Right atrium auricular region (tissue), 2 donors: ENCODE measurements at regions not wholly inside any gene's neighbourhood (a gene's known extent, or its start where the extent isn't known, plus 50 kb on each side); places are given as distances from the start of the nearest gene placed in this dataset.

Experiments
- DNase-seq: peaks from one replicate; pipeline ENCODE4 v3.0.0-alpha.2; 2019; ENCODE audit warnings: low spot score
- H3K27ac ChIP-seq, 2 donors: fragments of 200-600 bp; sonication (generic); 1 replicate in 1 of 2; 2 replicates in 1 of 2; pipeline ENCODE4 v1.5.1; 2016 to 2019
- H3K27me3 ChIP-seq, 2 donors: fragments of 200-600 bp; sonication (generic); one replicate each; pipeline versions ENCODE4 v1.5.1 to v1.6.0; 2017 to 2019
- H3K36me3 ChIP-seq: fragments of 200-600 bp; sonication (generic); one replicate; pipeline ENCODE4 v1.5.1; 2016
- H3K4me1 ChIP-seq, 2 donors: fragments of 200-600 bp; sonication (generic); one replicate each; pipeline versions ENCODE4 v1.5.1 to v1.6.0; 2017 to 2019
- H3K4me3 ChIP-seq, 2 donors: fragments of 200-600 bp; sonication (generic); 1 replicate in 1 of 2; 2 replicates in 1 of 2; pipeline ENCODE4 v1.5.1; 2017 to 2019; ENCODE audit warnings: mild to moderate bottlenecking in 1 of 2, moderate library complexity in 1 of 2
- H3K9me3 ChIP-seq, 2 donors: fragments of 200-600 bp; sonication (generic); one replicate each; pipeline ENCODE4 v1.5.1; 2019
- CTCF ChIP-seq, 2 donors: fragments of 200-600 bp; sonication (generic); IDR thresholded peaks; one replicate each; pipeline ENCODE4 v1.5.1; 2019; ENCODE audit warnings: antibody characterized with exemption in 2 of 2

DNA sequence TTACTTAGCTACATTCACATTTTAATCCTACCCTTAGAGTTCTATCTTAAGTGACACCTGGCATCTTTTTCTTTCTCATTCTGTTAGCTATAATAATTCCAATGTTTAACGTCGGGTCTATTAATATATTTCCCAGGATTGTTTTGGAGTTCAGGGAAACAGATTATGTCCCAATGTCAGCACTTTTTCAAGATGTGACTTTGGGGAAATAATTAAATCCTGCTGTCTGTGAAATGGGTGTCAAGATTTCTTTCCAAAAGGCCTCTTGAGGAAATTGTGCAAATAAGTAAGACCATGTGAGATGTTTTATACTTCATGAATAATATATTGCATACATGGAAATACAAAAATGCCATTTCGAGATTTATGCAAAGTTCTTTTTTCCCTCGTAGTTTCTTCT, 887.6 kb upstream of the SEL1L start:
- Histone ChIP-seq H3K4me3 (no peak overlapping the region), H3K27ac (no peak overlapping the region), H3K36me3 (no peaks in the 10 kb centered on the region), H3K9me3 (peaks cover 0 to 18% of the 10 kb centered on the region in 2 donors), H3K4me1 (no peaks in the 10 kb centered on the region), H3K27me3 (no peaks in the 10 kb centered on the region)
- no peak for DNase-seq
- no peak for TF ChIP-seq CTCF (IDR thresholded peaks at IDR 0.05)

GRCh38 chr14:82422230-82422629, 888.6 kb upstream of the SEL1L start:
- no peaks in the 10 kb centered on the region for H3K27me3 ChIP-seq
- TF ChIP-seq CTCF (IDR thresholded peaks at IDR 0.05): no peak
- H3K4me1 ChIP-seq: no peaks in the 10 kb centered on the region
- no peak for DNase-seq
- no peak overlapping the region for H3K4me3 ChIP-seq
- peaks cover 0 to 18% of the 10 kb centered on the region in 2 donors for H3K9me3 ChIP-seq
- no peaks in the 10 kb centered on the region for H3K36me3 ChIP-seq
- no peak overlapping the region for H3K27ac ChIP-seq

DNA sequence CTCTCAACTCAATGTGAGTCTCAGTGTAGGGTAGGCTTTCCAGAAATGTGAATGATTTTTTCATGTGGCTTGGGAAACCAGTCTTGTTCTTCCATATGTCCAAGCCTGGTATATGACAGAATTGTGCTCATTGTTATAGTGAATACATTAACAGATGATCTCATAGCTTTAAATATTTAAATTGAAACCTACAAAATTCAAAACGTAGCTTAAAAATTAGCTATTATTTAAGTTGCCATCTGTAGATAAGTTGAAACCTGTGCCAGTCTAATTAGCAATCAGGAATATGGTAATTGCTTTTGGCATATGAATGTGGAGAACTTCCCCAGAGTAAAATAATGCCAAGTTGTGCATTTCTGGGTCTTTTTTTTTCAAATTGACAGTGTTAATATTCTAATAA, 891.6 kb upstream of the SEL1L start:
- no peak for TF ChIP-seq CTCF (IDR thresholded peaks at IDR 0.05)
- Histone ChIP-seq H3K36me3 (no peaks in the 10 kb centered on the region), H3K27me3 (no peaks in the 10 kb centered on the region), H3K9me3 (no peaks in the 10 kb centered on the region), H3K4me3 (no peak overlapping the region), H3K4me1 (no peaks in the 10 kb centered on the region), H3K27ac (no peak overlapping the region)
- no peak for DNase-seq

DNA sequence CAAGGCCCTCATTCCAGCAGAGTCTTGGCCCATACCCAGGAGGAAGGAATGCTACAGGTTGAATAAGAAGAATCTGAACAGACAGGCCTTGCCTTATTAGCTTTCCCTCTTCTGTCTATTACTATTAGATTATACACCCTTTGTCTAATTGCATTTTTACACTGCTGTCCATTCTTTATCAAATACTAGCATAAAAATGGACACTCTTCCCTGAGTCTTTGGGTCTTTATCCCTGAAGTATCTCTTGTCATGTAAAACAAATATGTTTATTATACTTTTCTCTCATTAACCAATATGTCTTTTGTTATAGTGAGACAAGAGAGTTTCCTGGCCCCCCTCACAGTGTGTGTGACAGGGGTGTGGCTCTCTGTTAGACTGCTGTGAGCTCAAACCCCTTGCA, 897.4 kb upstream of the SEL1L start:
- DNase-seq: no peak
- Histone ChIP-seq H3K9me3 (no peaks in the 10 kb centered on the region), H3K27ac (no peak overlapping the region), H3K4me1 (no peaks in the 10 kb centered on the region), H3K27me3 (no peaks in the 10 kb centered on the region), H3K4me3 (no peak overlapping the region), H3K36me3 (no peaks in the 10 kb centered on the region)
- no peak for TF ChIP-seq CTCF (IDR thresholded peaks at IDR 0.05)

DNA sequence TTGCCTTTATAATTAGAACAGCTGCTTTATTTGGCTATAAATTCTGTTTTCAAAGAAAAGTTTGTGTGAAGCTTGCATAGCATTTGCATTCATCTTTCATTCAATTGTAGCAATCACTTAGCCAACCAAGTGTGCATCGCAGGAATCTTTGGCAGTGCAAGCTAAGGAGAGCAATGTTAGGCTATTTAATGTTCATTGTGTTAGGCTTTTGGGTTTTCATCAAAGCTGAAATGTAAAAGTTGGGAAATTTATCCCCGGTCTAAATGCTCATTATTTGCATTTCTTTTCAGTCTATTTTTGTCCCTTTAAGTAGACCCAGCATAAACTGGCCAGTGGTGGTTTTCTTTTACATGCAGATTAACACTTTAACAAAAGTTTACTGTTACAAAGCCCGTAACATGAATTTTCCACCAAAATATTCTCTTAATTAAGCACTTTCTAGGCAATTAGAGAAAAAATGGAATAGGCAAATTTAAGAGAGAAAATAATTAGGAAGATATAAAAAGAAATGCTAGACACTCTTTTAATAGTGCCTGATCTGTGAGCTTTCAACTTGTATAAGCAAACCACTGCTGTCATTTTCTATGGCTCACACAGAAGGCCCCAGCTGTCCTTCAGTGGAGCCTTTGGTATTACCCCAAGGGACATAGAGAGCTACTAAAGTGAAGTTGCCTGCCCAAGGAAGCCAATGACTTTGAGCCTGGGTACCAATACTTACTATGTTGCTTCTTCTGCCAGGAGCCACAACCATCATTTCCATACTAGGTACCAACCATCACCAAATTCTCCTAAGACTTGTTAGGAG, 898.9 kb upstream of the SEL1L start:
- H3K36me3 ChIP-seq: no peaks in the 10 kb centered on the region
- TF ChIP-seq CTCF (IDR thresholded peaks at IDR 0.05): no peak
- no peak for DNase-seq

DNA sequence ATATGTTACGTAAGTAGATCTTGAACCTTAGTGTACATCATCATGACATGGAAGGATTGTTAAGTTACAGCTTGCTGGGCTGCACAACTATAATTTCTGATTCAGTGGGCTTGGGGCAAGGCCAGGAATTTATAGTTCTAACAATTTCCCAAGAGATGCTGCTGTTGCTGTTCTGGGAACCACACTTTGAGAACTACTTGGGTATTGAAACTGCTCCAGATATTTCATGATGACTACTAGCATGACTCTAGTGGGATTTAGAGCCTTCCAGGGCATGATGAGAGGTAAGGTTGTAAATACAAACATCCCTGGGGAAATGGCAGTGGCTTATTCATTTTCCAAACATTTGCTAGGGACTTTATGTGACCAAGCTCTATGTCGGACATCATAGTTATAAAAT, 904.8 kb upstream of the SEL1L start:
- Histone ChIP-seq H3K27ac (no peak overlapping the region), H3K36me3 (no peaks in the 10 kb centered on the region), H3K4me3 (no peak overlapping the region), H3K4me1 (no peaks in the 10 kb centered on the region), H3K9me3 (no peaks in the 10 kb centered on the region), H3K27me3 (no peaks in the 10 kb centered on the region)
- TF ChIP-seq CTCF (IDR thresholded peaks at IDR 0.05): no peak
- DNase-seq: no peak

More for the DNA sequence above, 898.9 kb upstream of the SEL1L start:
- Histone ChIP-seq H3K4me1 (no peaks in the 10 kb centered on the region), H3K27me3 (no peaks in the 10 kb centered on the region), H3K4me3 (no peak overlapping the region), H3K27ac (no peak overlapping the region), H3K9me3 (no peaks in the 10 kb centered on the region)
